ENCODE measurements at regions not wholly inside any gene's neighbourhood (a gene's known extent, or its start where the extent isn't known, plus 50 kb on each side); places are given as distances from the start of the nearest gene placed in this dataset.

GRCh38 chr16:85477801-85478363 lies 135.2 kb upstream of the GSE1 start:
- WGBS, 2 experiments (ENCODE audit: extremely low coverage in 2 of 2, insufficient read length in 1 of 2) = 80% methylated on average over 10 of the region's 24 CpGs; no CpG with 5 or more reads in 1 of the 2 experiments
- H2BK15ac ChIP-seq (ENCODE audit: low read depth, low read length) = no peak overlapping the region
- H2AK9ac ChIP-seq (replicated peaks; ENCODE audit: low read depth, low read length, poor library complexity) = peak overlapping the region; percentile 55
- H2AK5ac ChIP-seq (ENCODE audit: low read depth, low read length) = no peak overlapping the region
- H3K23ac ChIP-seq (ENCODE audit: low read depth, low read length) = no peak overlapping the region
- H3K79me1 ChIP-seq (ENCODE audit: low read depth in 1 of 2, low read length in 2 of 2) = peaks cover 10 to 31% of the 10 kb centered on the region in 2 experiments; a peak in 3 of 4 replicates
- no peak overlapping the region for H3K18ac ChIP-seq (ENCODE audit: low read depth, low read length)
- in situ Hi-C loops (cut with MboI; ENCODE audit: low sequenced_read_pairs) = no loop called here
- H2BK20ac ChIP-seq (ENCODE audit: low read depth, low read length) = no peak overlapping the region
- H3K36me3 ChIP-seq (ENCODE audit: control insufficient read depth, insufficient read depth, low read length) = no peaks in the 10 kb centered on the region
- peaks cover 5% of the 10 kb centered on the region; the same call in 1 of the 2 replicates for H3K4me1 ChIP-seq (ENCODE audit: control insufficient read depth, insufficient read depth, low read length)
- no peak overlapping the region for H4K5ac ChIP-seq (ENCODE audit: low read depth, low read length)
- no peak overlapping the region for H3K4ac ChIP-seq (ENCODE audit: low read depth, low read length)
- no peak overlapping the region for H3K27ac ChIP-seq (ENCODE audit: insufficient read depth, low read length)
- ATAC-seq (ENCODE audit: low read depth) (no peak), DNase-seq (no peak)
- H4K20me1 ChIP-seq (ENCODE audit: insufficient read depth, low read length) = peaks cover 55% of the 10 kb centered on the region
- H4K91ac ChIP-seq (ENCODE audit: insufficient read depth, low read depth, low read length) = no peak overlapping the region
- H3K56ac ChIP-seq (ENCODE audit: extremely low read depth, insufficient read depth, low read length) = no peak overlapping the region
- H3K9ac ChIP-seq (ENCODE audit: low read depth, low read length) = no peak overlapping the region
- H3K27me3 ChIP-seq (ENCODE audit: control insufficient read depth, insufficient read depth, low read length) = no peaks in the 10 kb centered on the region
- peak overlapping the region; percentile 14 for H2AFZ ChIP-seq (replicated peaks; ENCODE audit: low read length, poor library complexity)
- dilution Hi-C loops (cut with HindIII; ENCODE audit: low sequenced_read_pairs, unreplicated experiment) = no loop called here
- intact Hi-C loops (cut with micrococcal nuclease) = no loop called here
- no peak overlapping the region for H3K4me3 ChIP-seq (ENCODE audit: insufficient read depth, low read depth, low read length)
- CTCF ChIA-PET = interaction anchor here (0.6 kb wide), 1 partner anchor 1258 kb away, joined by 3 read pairs; no protein-coding TSS in a partner anchor
- H3K4me2 ChIP-seq (ENCODE audit: low read depth, low read length) = no peak overlapping the region
- no peak overlapping the region for H4K8ac ChIP-seq (ENCODE audit: low read depth in 2 of 2, low read length in 2 of 2)
- no peak overlapping the region for H2BK120ac ChIP-seq (ENCODE audit: low read depth, low read length)
- H3K9me1 ChIP-seq (ENCODE audit: insufficient read depth, low read length) = peaks cover 5% of the 10 kb centered on the region
- no peak overlapping the region for H2BK5ac ChIP-seq (ENCODE audit: low read depth, low read length, poor library complexity, severe bottlenecking)
- POLR2A ChIA-PET (ENCODE audit: unreplicated experiment) = no interaction called here
- H3K9me3 ChIP-seq (ENCODE audit: control insufficient read depth, insufficient read depth, low read length) = no peaks in the 10 kb centered on the region
- no peak overlapping the region for H3K14ac ChIP-seq (replicated peaks; ENCODE audit: low read depth, low read length)
- TF ChIP-seq BHLHE40 (IDR thresholded peaks at IDR 0.05; ENCODE audit: low read depth, low read length) = no peak
- TF ChIP-seq POLR2A (IDR thresholded peaks at IDR 0.05; ENCODE audit: low read depth, low read length) = no peak
- TF ChIP-seq CTCF (conservative IDR thresholded peaks at IDR 0.05; ENCODE audit: low read depth, low read length) = no peak
- TF ChIP-seq SMC3 (IDR thresholded peaks at IDR 0.05; ENCODE audit: low read depth, low read length) = no peak
- TF ChIP-seq USF2 (IDR thresholded peaks at IDR 0.05; ENCODE audit: low read depth, low read length) = no peak
- TF ChIP-seq MAZ (IDR thresholded peaks at IDR 0.05; ENCODE audit: borderline replicate concordance, low read depth, low read length) = no peak
- no peak for TF ChIP-seq CEBPB (IDR thresholded peaks at IDR 0.05; ENCODE audit: low read depth, low read length)
- no peak for TF ChIP-seq MXI1 (IDR thresholded peaks at IDR 0.05; ENCODE audit: borderline replicate concordance, low read depth, low read length)
- no peak for TF ChIP-seq ELK1 (IDR thresholded peaks at IDR 0.05; ENCODE audit: borderline replicate concordance, low read depth, low read length)
- TF ChIP-seq FOS (IDR thresholded peaks at IDR 0.05; ENCODE audit: low read depth, low read length) = no peak
- no peak for TF ChIP-seq CHD1 (IDR thresholded peaks at IDR 0.05; ENCODE audit: low read depth, low read length)
- BruUV-seq (replicated peaks) = no TSS peak

Data from IMR-90 (cell line).